Cardiac muscle cell (in vitro differentiated cells and primary cell): ENCODE measurements at regions not wholly inside any gene's neighbourhood (a gene's known extent, or its start where the extent isn't known, plus 50 kb on each side); places are given as distances from the start of the nearest gene placed in this dataset.

Experiments used
- DNase-seq, 2 donors: peaks; one replicate each; pipeline versions ENCODE4 v3.0.0 to v3.0.0-alpha.2; 2010 to 2017; ENCODE audit warnings: low read depth in 1 of 2, low spot score in 1 of 2
- H3K27ac ChIP-seq: fragments of 200-600 bp; sonication (generic); 2 replicates; pipeline ENCODE4 v1.5.1; 2016
- H3K27me3 ChIP-seq: fragments of 200-600 bp; sonication (generic); 2 replicates; pipeline ENCODE4 v1.6.0; 2016; ENCODE audit warnings: control low read depth
- H3K36me3 ChIP-seq: fragments of 200-600 bp; sonication (generic); 2 replicates; pipeline ENCODE4 v1.5.1; 2016; ENCODE audit warnings: control low read depth
- H3K4me1 ChIP-seq: fragments of 200-600 bp; sonication (generic); 2 replicates; pipeline ENCODE4 v1.8.1; 2017; ENCODE audit warnings: low read depth, mild to moderate bottlenecking, mixed run types
- H3K4me3 ChIP-seq: fragments of 200-600 bp; sonication (generic); 2 replicates; pipeline ENCODE4 v1.5.1; 2016; ENCODE audit warnings: mild to moderate bottlenecking
- H3K9me3 ChIP-seq: fragments of 200-600 bp; sonication (generic); 2 replicates; pipeline ENCODE4 v1.5.1; 2017; ENCODE audit warnings: low read depth, mild to moderate bottlenecking, control low read depth
- TF ChIP-seq, protein P1 (sequence below): IDR thresholded peaks from 2 replicates; pipeline ENCODE4 v1.5.1; 2012; ENCODE audit warnings: low read depth, mild to moderate bottlenecking, low read length

DNA sequence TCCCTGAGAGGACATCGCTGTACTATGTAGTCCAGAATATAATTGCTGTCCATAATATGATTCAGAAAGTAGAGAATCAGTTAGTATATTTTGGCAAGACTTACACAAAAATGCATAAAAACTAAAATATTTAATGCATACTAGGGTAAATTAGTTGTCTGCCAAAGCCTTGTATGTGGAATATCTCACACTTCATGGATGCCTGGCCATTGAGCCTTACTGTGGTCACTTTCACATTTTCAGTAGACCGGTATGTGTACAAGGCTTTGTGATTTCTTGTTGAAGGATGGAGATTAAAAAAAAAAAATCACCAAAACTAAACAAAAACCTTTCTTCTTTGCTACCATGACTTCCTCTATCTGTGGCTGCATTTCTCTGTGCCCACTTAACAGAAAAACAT is 197.3 kb upstream of the DDHD1 start:
- TF ChIP-seq, protein P1, sequence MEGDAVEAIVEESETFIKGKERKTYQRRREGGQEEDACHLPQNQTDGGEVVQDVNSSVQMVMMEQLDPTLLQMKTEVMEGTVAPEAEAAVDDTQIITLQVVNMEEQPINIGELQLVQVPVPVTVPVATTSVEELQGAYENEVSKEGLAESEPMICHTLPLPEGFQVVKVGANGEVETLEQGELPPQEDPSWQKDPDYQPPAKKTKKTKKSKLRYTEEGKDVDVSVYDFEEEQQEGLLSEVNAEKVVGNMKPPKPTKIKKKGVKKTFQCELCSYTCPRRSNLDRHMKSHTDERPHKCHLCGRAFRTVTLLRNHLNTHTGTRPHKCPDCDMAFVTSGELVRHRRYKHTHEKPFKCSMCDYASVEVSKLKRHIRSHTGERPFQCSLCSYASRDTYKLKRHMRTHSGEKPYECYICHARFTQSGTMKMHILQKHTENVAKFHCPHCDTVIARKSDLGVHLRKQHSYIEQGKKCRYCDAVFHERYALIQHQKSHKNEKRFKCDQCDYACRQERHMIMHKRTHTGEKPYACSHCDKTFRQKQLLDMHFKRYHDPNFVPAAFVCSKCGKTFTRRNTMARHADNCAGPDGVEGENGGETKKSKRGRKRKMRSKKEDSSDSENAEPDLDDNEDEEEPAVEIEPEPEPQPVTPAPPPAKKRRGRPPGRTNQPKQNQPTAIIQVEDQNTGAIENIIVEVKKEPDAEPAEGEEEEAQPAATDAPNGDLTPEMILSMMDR = no peak
- no peak for DNase-seq
- peaks cover 9% of the 10 kb centered on the region for H3K4me1 ChIP-seq
- no peak overlapping the region for H3K4me3 ChIP-seq
- H3K36me3 ChIP-seq = no peaks in the 10 kb centered on the region
- no peak overlapping the region for H3K27ac ChIP-seq
- no peaks in the 10 kb centered on the region for H3K27me3 ChIP-seq
- no peaks in the 10 kb centered on the region for H3K9me3 ChIP-seq

DNA sequence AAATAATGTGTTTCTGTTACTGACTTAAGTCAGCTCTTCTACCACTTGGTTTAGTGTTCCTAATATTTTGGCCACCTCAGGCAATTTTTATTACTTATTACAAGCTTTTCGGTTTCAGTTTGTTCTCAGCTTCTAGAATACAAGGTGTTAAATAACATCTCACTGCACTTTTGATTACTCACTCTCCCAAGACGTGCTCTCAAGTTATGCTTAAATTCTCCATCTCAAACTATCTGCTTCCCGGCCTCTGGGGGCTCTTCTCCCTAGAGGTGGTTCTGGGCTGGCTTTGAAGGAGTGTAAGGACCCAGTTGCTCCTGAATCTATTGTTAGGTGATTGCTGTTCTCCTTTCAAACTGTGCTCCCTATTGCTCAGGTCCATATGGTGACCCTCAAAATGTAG is 193.9 kb upstream of the DDHD1 start:
- TF ChIP-seq, protein P1 = no peak
- Histone ChIP-seq H3K4me3 (no peak overlapping the region), H3K27me3 (no peaks in the 10 kb centered on the region), H3K9me3 (no peaks in the 10 kb centered on the region), H3K36me3 (no peaks in the 10 kb centered on the region), H3K4me1 (peaks cover 6% of the 10 kb centered on the region), H3K27ac (no peak overlapping the region)
- DNase-seq = no peak

DNA sequence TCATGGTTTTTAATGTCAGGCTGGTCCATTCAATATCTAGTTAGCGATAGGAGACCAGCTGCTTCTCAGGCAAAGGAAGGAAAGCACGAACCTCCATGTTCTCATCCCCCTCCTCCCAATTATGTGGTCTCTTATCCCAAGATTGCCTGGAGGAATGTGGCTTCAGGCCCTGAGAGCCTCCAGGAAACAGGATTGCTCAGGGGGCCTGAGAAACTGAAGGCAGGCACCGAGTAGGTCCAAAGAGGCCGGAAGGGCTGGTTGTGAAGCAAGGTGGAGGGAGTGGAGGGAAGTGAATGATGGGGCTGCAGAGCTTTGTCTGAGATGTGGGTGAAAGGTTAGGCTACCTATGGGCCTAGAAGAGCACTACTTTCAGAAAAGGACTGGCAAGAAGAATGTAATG is 188.2 kb upstream of the DDHD1 start:
- Histone ChIP-seq H3K9me3 (no peaks in the 10 kb centered on the region), H3K27ac (no peak overlapping the region), H3K4me3 (no peak overlapping the region), H3K27me3 (no peaks in the 10 kb centered on the region), H3K36me3 (no peaks in the 10 kb centered on the region), H3K4me1 (no peaks in the 10 kb centered on the region)
- TF ChIP-seq, protein P1 = no peak
- no peak for DNase-seq

DNA sequence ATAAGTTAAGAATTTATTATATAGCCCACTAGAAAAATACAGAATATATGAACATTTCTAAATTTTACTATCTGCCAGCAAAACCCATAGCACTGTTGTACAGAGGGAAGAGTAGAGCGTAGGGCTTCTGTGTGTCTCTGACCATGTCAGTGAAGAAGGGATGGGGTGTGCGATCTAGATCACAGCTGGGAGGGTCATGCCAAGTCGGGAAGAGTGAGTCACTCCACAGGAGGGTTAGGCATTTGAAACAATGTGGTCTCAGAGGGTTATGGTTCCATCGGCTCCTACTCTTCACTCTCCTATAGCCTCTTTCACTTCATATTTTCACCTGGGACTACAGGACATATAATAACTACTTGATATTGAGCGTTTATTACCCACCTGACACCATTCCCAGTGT is 185.1 kb upstream of the DDHD1 start:
- no peak overlapping the region for H3K4me3 ChIP-seq
- no peaks in the 10 kb centered on the region for H3K4me1 ChIP-seq
- H3K27ac ChIP-seq = no peak overlapping the region
- no peaks in the 10 kb centered on the region for H3K9me3 ChIP-seq
- DNase-seq = peak in 1 of 2 donors; percentile 46
- H3K36me3 ChIP-seq = no peaks in the 10 kb centered on the region
- no peaks in the 10 kb centered on the region for H3K27me3 ChIP-seq
- TF ChIP-seq, protein P1 = no peak

DNA sequence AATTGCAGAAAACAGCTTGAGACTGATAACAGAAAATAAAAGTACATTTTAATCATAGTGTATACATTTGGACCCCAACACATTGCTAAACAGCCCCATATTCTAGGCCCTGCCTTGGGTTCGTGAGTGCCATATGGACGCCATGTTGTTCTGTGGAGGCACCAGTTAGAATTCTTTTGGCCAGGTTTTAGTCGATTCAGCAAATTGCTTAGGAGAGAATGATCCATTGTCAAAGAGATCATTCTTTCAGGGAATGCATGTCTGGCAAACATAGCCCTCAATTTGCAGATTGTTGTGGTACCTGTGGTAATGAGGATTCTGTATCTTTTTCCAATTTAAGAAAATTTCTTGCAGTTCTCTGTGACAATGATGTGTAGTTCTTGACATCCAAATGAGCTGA is 183.6 kb upstream of the DDHD1 start:
- Histone ChIP-seq H3K27me3 (no peaks in the 10 kb centered on the region), H3K36me3 (no peaks in the 10 kb centered on the region), H3K4me3 (no peak overlapping the region), H3K27ac (no peak overlapping the region), H3K9me3 (no peaks in the 10 kb centered on the region), H3K4me1 (no peaks in the 10 kb centered on the region)
- DNase-seq = no peak
- TF ChIP-seq, protein P1 = no peak

DNA sequence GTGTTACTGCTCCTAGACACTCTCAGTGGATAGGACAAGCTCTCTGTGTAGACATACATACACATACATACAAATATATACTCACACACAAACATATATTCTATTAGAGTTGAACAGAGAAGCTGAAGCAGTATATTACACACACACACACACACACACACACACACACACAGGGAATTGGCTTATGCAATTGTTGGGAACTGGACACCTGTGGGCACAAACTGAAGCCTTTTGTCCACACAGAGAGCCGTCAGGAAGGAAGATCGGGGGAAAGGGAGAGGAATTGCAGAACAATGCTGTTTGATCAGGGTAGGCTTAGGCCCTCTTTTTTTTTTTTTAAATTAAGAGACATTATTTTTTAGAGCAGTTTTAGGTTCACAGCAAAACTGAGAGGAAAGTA is 180.7 kb upstream of the DDHD1 start:
- H3K27me3 ChIP-seq = no peaks in the 10 kb centered on the region
- no peak overlapping the region for H3K27ac ChIP-seq
- no peak for DNase-seq
- TF ChIP-seq, protein P1 = no peak
- no peaks in the 10 kb centered on the region for H3K4me1 ChIP-seq
- H3K36me3 ChIP-seq = no peaks in the 10 kb centered on the region
- no peaks in the 10 kb centered on the region for H3K9me3 ChIP-seq
- no peak overlapping the region for H3K4me3 ChIP-seq
